ENCODE measurements at regions not wholly inside any gene's neighbourhood (a gene's known extent, or its start where the extent isn't known, plus 50 kb on each side); places are given as distances from the start of the nearest gene placed in this dataset.
"Not testable (repeated sequence)": the region's sequence is repeated elsewhere in the genome, so short reads cannot be mapped to it uniquely, and the experiment has no call there.

- CTCF ChIA-PET; intact Hi-C loops (cut with micrococcal nuclease): not testable (repeated sequence)
Observed at GRCh38 chr4:107409872-107410271, 310.2 kb downstream of the PAPSS1 start.

GRCh38 chr4:107408968-107409367 is 311.1 kb downstream of the PAPSS1 start:
- intact Hi-C loops (cut with micrococcal nuclease) = no loop called here
- ChIA-PET POLR2A (no interaction called here), CTCF (no interaction called here)
- Mint-ChIP-seq H3K27ac (no peak overlapping the region), H3K36me3 (no peaks in the 10 kb centered on the region), H3K9me3 (peaks cover 7% of the 10 kb centered on the region), H3K4me1 (ENCODE audit: low read depth) (no peaks in the 10 kb centered on the region), H3K27me3 (peaks cover 1% of the 10 kb centered on the region), H3K4me3 (no peak overlapping the region)
- DNase-seq = no peak

More at GRCh38 chr4:107409872-107410271, 310.2 kb downstream of the PAPSS1 start:
- H3K36me3 Mint-ChIP-seq; H3K27me3 Mint-ChIP-seq; H3K4me1 Mint-ChIP-seq (ENCODE audit: low read depth); H3K9me3 Mint-ChIP-seq; H3K27ac Mint-ChIP-seq; POLR2A ChIA-PET; DNase-seq; H3K4me3 Mint-ChIP-seq: not testable (repeated sequence)

GRCh38 chr4:107404591-107405300 is 315.3 kb downstream of the PAPSS1 start:
- Mint-ChIP-seq H3K27ac (no peak overlapping the region), H3K36me3 (no peaks in the 10 kb centered on the region), H3K4me1 (ENCODE audit: low read depth) (no peaks in the 10 kb centered on the region), H3K27me3 (peaks cover 4% of the 10 kb centered on the region), H3K4me3 (no peak overlapping the region), H3K9me3 (no peaks in the 10 kb centered on the region)
- ChIA-PET POLR2A (no interaction called here), CTCF (no interaction called here)
- intact Hi-C loops (cut with micrococcal nuclease) = no loop called here
- DNase-seq = no peak

GRCh38 chr4:107402291-107402690 is 317.7 kb downstream of the PAPSS1 start:
- ChIA-PET CTCF (interaction anchor here (0.6 kb wide), 1 partner anchor 152 kb away, joined by 3 read pairs; no protein-coding TSS in a partner anchor), POLR2A (no interaction called here)
- H3K9me3 Mint-ChIP-seq = no peaks in the 10 kb centered on the region
- no peaks in the 10 kb centered on the region for H3K36me3 Mint-ChIP-seq
- H3K27ac Mint-ChIP-seq = no peak overlapping the region
- H3K4me1 Mint-ChIP-seq (ENCODE audit: low read depth) = no peaks in the 10 kb centered on the region
- intact Hi-C loops (cut with micrococcal nuclease) = no loop called here
- H3K27me3 Mint-ChIP-seq = peaks cover 7% of the 10 kb centered on the region
- no peak for DNase-seq
- no peak overlapping the region for H3K4me3 Mint-ChIP-seq

GRCh38 chr4:107392951-107393350 is 327.1 kb downstream of the PAPSS1 start:
- ChIA-PET CTCF (no interaction called here), POLR2A (no interaction called here)
- no peaks in the 10 kb centered on the region for H3K4me1 Mint-ChIP-seq (ENCODE audit: low read depth)
- intact Hi-C loops (cut with micrococcal nuclease) = no loop called here
- no peak for DNase-seq
- no peak overlapping the region for H3K4me3 Mint-ChIP-seq
- no peak overlapping the region for H3K27ac Mint-ChIP-seq
- no peaks in the 10 kb centered on the region for H3K27me3 Mint-ChIP-seq
- H3K9me3 Mint-ChIP-seq = no peaks in the 10 kb centered on the region
- H3K36me3 Mint-ChIP-seq = no peaks in the 10 kb centered on the region

GRCh38 chr4:107392380-107392779 is 327.7 kb downstream of the PAPSS1 start:
- Mint-ChIP-seq H3K9me3 (no peaks in the 10 kb centered on the region), H3K36me3 (no peaks in the 10 kb centered on the region), H3K27me3 (no peaks in the 10 kb centered on the region), H3K4me3 (no peak overlapping the region), H3K27ac (no peak overlapping the region), H3K4me1 (ENCODE audit: low read depth) (no peaks in the 10 kb centered on the region)
- no peak for DNase-seq
- ChIA-PET CTCF (no interaction called here), POLR2A (no interaction called here)
- intact Hi-C loops (cut with micrococcal nuclease) = no loop called here

GRCh38 chr4:107391630-107392028 is 328.4 kb downstream of the PAPSS1 start:
- ChIA-PET POLR2A (no interaction called here), CTCF (no interaction called here)
- intact Hi-C loops (cut with micrococcal nuclease) = no loop called here
- Mint-ChIP-seq H3K4me1 (ENCODE audit: low read depth) (no peaks in the 10 kb centered on the region), H3K4me3 (no peak overlapping the region), H3K36me3 (no peaks in the 10 kb centered on the region), H3K9me3 (no peaks in the 10 kb centered on the region), H3K27me3 (no peaks in the 10 kb centered on the region), H3K27ac (no peak overlapping the region)
- DNase-seq = no peak

GRCh38 chr4:107391009-107391629 is 328.9 kb downstream of the PAPSS1 start:
- H3K9me3 Mint-ChIP-seq = no peaks in the 10 kb centered on the region
- DNase-seq = no peak
- intact Hi-C loops (cut with micrococcal nuclease) = no loop called here
- H3K27ac Mint-ChIP-seq = no peak overlapping the region
- no peaks in the 10 kb centered on the region for H3K36me3 Mint-ChIP-seq
- H3K27me3 Mint-ChIP-seq = no peaks in the 10 kb centered on the region
- no peak overlapping the region for H3K4me3 Mint-ChIP-seq
- H3K4me1 Mint-ChIP-seq (ENCODE audit: low read depth) = no peaks in the 10 kb centered on the region
- ChIA-PET POLR2A (no interaction called here), CTCF (no interaction called here)

- intact Hi-C loops (cut with micrococcal nuclease) = no loop called here
- Mint-ChIP-seq H3K36me3 (no peaks in the 10 kb centered on the region), H3K4me3 (no peak overlapping the region), H3K9me3 (no peaks in the 10 kb centered on the region), H3K27ac (no peak overlapping the region), H3K27me3 (no peaks in the 10 kb centered on the region), H3K4me1 (ENCODE audit: low read depth) (no peaks in the 10 kb centered on the region)
- no peak for DNase-seq
- CTCF ChIA-PET = no interaction called here
- POLR2A ChIA-PET = no interaction called here
Observed at GRCh38 chr4:107389965-107390364, 330.1 kb downstream of the PAPSS1 start.

GRCh38 chr4:107388736-107389274 is 331.2 kb downstream of the PAPSS1 start:
- ChIA-PET CTCF (no interaction called here), POLR2A (no interaction called here)
- H3K36me3 Mint-ChIP-seq = no peaks in the 10 kb centered on the region
- no peak for DNase-seq
- no peaks in the 10 kb centered on the region for H3K4me1 Mint-ChIP-seq (ENCODE audit: low read depth)
- no peak overlapping the region for H3K27ac Mint-ChIP-seq
- intact Hi-C loops (cut with micrococcal nuclease) = no loop called here
- no peaks in the 10 kb centered on the region for H3K9me3 Mint-ChIP-seq
- H3K4me3 Mint-ChIP-seq = no peak overlapping the region
- no peaks in the 10 kb centered on the region for H3K27me3 Mint-ChIP-seq

GRCh38 chr4:107380836-107381438 is 339.1 kb downstream of the PAPSS1 start:
- no peak overlapping the region for H3K27ac Mint-ChIP-seq
- intact Hi-C loops (cut with micrococcal nuclease) = no loop called here
- no peaks in the 10 kb centered on the region for H3K4me1 Mint-ChIP-seq (ENCODE audit: low read depth)
- no peaks in the 10 kb centered on the region for H3K27me3 Mint-ChIP-seq
- ChIA-PET POLR2A (no interaction called here), CTCF (no interaction called here)
- H3K4me3 Mint-ChIP-seq = no peak overlapping the region
- no peaks in the 10 kb centered on the region for H3K9me3 Mint-ChIP-seq
- no peaks in the 10 kb centered on the region for H3K36me3 Mint-ChIP-seq
- no peak for DNase-seq

- no peaks in the 10 kb centered on the region for H3K4me1 Mint-ChIP-seq (ENCODE audit: low read depth)
- POLR2A ChIA-PET = no interaction called here
- no peaks in the 10 kb centered on the region for H3K36me3 Mint-ChIP-seq
- H3K9me3 Mint-ChIP-seq = no peaks in the 10 kb centered on the region
- intact Hi-C loops (cut with micrococcal nuclease) = no loop called here
- DNase-seq = no peak
- CTCF ChIA-PET = no interaction called here
- no peak overlapping the region for H3K4me3 Mint-ChIP-seq
- no peak overlapping the region for H3K27ac Mint-ChIP-seq
- H3K27me3 Mint-ChIP-seq = no peaks in the 10 kb centered on the region
Observed at GRCh38 chr4:107380190-107380589, 339.8 kb downstream of the PAPSS1 start.

Measured in activated CD4-positive, alpha-beta memory T cell treated with anti-CD3 and anti-CD28 coated beads for 36 hours (primary cell).